ENCODE measurements at regions not wholly inside any gene's neighbourhood (a gene's known extent, or its start where the extent isn't known, plus 50 kb on each side); places are given as distances from the start of the nearest gene placed in this dataset.
A peak's percentile ranks its signal among the peaks of the same experiment; 100 is the strongest.
"Not testable (repeated sequence)": the region's sequence is repeated elsewhere in the genome, so short reads cannot be mapped to it uniquely, and the experiment has no call there.

DNA sequence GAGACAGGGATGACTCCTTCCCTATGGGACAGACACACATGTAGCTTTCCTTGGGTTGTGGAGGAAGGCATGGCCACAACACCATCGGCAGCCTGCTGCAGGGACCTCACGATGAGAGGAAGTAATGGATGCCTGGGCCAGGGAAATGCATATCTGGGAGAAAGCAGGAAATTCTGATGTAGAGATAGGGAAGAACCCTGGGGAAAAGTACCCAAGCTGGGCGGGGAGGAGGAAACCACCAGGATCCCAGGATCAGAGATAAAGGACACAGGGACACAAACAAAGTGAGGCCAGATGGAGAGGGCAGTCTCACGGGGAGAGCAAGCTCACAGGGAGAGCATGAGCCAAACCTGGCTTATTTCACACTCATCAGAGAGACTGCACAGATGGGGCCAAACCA is 294.7 kb upstream of the TEKT4 start:
- not testable (repeated sequence) for DNase-seq

GRCh38 chr2:94577160-94577559 is 294.1 kb upstream of the TEKT4 start:
- not testable (repeated sequence) for DNase-seq

DNA sequence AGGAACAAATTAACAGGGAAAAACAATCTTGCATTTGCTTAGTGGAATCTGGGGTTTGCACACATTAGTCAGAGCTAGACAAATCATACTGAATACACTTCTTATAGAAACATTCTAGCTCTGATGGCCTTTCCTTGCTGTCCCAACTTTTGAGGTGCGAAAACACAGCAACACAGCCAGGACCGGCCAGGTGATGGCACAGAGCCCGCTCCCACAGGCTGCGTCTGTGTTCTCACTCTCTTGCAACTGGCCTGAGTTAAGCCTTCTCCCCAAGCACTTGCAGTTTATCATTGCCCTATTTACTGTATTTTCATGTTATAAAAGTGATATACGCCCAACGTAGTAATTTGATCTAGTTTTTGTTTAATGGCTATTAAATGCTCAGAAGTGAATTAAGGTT is 292.0 kb upstream of the TEKT4 start:
- not testable (repeated sequence) for DNase-seq

GRCh38 chr2:94583081-94583723 is 288.0 kb upstream of the TEKT4 start:
- not testable (repeated sequence) for DNase-seq

- DNase-seq, result not testable (repeated sequence)
Measured at GRCh38 chr2:94584569-94584968, 286.7 kb upstream of the TEKT4 start.

DNA sequence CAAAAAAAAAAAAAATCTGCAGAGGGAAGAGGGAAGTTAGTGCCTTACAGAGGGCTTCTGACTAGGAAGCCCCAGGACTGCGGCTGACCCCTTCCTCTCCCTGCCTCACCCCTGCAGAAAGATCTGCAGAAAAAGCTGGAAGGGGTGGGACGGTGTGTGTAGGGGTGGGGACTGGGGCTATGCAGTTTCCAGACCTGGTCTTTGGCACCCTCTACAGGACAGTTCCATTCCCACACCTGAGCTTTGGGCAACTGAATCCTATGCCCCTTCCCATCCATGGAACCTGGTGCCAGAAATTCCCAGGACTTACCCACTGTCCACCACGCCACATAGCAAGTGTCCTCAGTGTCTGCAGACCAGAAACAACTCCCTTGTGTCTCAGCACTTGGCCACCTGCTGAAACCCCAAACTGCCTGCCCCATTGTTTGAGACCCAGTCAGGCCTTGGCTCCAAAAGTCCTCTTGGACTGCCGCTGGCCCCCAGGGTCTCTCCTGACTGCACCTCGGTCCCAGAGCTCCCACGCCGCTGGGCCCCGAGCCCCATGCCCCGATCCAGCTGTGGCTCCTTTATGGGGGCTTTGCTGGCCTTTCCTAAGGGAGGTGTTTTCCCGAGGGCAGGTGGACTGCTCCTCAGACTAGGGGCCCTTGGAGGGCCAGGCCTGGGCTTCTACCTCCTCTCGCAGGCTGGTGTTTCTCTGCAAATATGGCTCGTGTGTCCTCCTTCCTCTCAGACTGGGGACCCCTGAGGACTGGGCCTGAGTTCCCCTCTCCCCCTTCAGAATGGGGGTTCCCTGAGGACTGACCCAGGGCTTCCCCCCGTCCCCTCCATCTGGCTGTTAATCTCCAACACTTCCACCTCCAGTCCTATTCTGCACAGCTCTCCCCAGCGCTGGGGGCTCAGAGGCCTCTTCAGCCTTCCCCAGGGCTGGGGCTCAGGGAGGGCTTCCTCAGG is 284.9 kb upstream of the TEKT4 start:
- not testable (repeated sequence) for DNase-seq

GRCh38 chr2:94587042-94587441 is 284.2 kb upstream of the TEKT4 start:
- not testable (repeated sequence) for DNase-seq

DNA sequence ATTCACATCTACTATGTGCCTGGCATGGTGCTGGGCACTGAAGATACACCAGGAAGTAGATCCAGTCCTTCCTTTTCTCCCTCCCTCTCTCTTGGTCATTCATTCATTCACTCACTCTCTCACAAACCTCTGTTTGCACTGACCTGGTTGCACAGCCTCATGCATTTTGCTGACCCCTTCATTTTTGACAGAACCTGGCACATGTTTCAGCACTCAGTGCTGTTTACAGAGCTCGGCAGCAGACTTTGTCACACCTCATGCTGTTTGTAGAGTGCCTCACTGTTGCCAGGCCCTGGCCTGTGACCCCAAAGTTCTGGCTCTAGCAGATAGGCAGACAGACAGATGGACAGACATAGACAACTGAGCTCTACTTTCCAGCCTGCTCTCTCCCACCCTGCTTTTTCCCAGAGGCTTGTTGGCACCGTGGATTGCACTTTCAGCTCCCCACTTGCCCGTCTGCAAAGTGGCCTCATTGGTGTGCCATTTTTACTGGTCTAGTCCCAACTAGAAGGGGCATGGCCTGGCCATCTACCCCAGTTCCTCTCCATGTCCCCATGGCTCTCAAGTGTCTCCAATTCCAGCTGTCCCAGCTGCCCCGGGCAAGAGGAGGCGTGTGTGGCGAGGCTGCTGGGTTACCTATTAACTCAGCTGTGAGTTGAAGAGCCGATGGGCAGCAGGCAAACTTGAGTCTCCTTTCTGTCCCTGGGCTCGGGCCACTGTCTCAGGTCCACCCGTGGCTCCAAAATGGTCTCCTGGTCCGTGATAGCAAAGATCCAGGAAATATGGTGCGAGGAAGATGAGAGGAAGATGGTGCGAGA is 277.0 kb upstream of the TEKT4 start:
- not testable (repeated sequence) for DNase-seq

DNA sequence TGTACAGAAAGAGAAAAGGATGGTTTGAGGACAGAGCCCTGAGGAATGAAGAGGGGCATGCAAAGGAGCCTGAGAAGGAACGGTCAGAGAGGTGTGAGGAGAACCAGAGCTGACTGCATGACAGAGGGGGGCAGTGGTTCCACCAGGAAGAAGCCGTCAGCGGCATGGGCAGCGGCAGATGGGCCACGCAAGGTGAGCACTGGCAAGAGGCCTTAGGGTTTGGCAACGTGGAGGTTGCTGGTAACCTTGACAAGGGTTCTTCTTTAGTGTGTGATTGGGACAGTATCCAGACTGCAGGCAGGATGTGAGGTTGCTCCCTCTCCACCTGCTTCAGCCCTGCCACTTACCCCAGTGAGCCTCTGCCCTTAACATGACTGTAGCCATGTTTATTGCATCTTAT is 275.3 kb upstream of the TEKT4 start:
- not testable (repeated sequence) for DNase-seq

GRCh38 chr2:94598075-94598713 is 273.0 kb upstream of the TEKT4 start:
- not testable (repeated sequence) for DNase-seq

DNA sequence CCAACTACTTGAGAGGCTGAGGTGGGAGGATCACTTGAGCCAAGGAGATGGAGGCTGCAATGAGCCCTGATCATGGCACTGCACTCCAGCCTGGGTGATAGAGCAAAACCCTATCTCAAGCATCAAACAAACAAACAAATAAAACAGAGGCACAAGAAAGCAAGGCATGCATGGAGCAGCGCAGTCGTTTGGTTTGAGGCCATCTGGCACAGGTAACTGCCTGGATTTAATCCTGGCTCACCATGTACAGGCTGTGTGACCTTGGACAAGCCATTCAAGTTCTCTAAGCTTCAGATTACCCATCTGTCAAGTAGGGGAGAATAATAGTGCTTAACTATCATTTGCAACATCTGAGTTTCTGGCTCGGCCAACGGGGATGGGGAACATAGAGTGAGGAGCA is 270.3 kb upstream of the TEKT4 start:
- DNase-seq, result not testable (repeated sequence)

GRCh38 chr2:94602466-94602865 is 268.8 kb upstream of the TEKT4 start:
- no peak for DNase-seq

GRCh38 chr2:94622113-94622618 is 249.1 kb upstream of the TEKT4 start:
- peak; percentile 28 for DNase-seq

- not testable (repeated sequence) for DNase-seq
Measured at GRCh38 chr2:94628953-94629352, 242.3 kb upstream of the TEKT4 start.

DNA sequence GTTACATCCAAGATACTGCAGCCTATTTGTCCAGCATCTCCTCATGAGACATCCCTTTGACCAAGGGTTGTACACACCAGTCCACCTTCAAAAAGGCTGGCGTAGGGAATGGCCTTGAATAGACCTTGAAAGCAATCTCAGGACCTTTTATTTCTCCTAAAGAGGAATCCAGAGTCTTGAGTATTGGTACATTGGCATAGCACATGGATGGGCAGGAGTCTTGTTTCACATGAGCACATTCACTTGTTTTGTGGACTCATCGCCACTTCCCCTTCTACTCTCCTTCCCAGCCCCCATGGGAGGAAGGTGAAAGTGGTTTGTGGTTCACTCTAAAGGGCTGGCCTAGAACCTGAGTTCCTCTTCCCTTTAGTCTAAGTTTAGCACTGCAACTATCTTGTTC is 229.8 kb upstream of the TEKT4 start:
- not testable (repeated sequence) for DNase-seq

DNA sequence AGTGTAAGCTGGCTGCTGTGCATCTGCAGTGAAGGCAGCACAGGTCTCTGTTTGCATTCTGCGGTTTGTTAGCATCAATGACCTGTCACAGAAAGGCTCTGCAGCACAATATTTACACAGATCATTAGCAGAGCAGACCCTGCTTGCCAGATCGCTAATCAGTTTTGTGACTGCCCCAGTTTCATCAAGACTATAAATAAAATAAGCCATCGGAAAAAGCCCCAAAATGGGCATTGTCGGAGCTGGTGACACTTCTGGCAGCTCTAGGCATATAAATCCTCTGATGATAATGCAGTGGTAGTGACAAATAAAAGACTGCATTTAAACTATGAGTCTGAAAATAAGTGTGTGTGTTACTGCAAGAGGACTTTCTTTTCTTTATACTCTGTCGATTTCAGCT is 219.1 kb upstream of the TEKT4 start:
- DNase-seq, result peak; percentile 23

DNA sequence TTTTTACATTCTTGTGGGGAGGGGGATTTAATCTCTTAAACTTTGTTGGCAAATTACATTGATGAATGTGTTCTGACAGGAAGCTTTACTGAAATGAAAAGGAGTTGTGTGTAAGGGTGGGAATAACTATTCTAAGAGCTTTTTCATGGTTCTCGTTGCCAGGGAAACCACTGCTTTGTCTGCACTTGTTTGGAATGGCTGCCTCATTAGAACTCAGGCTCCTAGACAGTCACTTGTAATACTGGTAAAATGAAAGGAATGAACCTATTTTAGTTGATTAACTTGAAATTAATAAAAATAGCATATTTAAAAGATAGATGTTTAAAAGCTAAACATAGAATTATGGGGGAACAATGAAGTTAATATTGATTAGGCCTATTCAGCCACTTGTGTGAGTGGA is 201.4 kb upstream of the TEKT4 start:
- peak; percentile 7 for DNase-seq

DNA sequence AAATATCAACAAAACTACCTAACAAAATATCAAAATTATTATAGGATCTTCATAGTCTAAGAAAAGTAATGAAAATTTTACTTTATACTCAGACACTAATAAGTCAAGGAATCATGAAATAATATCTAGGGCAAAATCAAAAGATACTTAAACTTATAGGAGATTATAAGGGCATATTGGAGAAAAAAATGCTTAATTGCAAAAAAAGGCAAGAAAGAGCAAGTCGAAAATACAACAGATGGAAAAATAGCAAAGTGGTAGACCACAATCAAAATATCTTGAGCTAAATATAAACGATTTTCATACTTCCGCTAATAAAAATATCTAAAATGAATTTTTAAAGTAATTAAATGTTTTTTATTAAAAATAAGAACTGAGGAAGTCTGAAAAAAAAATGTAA is 177.0 kb upstream of the TEKT4 start:
- DNase-seq, result not testable (repeated sequence)

DNA sequence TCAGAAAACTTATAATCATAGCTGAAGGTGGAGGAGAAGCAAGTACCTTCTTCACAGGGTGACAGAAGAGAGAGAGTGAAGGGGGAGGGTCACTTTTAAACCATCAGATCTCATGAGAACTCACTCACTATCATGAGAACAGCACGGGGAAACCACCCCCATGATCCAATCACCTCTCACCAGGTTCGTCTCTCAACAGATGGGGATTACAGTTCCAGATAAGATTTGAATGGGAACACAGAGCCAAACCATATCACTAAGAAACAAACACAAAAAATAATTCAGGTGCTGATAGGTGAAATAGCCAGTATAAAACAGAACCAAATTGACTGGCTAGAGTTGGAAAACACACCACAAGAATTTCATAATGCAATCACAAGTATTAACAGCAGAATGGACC is 162.2 kb upstream of the TEKT4 start:
- not testable (repeated sequence) for DNase-seq

DNA sequence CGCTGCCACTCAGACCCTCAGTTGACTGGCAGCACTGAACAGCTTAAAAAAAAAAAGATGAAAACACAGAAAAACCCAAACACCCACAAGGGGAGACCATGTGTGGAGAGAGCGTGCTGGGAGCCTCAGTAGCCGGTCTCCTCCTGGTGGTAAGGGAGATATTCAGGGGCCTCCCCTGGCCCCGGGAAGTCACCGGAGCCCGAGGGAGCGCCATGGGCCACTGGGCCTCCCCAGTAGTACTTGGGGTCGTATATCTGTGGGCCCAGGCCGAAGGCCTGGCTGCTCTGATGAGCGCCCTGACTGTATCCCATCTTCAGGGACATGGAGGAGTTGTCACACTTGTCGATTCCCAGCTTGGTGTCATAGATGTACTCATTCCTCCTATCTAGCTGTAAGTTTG is 145.7 kb upstream of the TEKT4 start:
- DNase-seq, result no peak

DNA sequence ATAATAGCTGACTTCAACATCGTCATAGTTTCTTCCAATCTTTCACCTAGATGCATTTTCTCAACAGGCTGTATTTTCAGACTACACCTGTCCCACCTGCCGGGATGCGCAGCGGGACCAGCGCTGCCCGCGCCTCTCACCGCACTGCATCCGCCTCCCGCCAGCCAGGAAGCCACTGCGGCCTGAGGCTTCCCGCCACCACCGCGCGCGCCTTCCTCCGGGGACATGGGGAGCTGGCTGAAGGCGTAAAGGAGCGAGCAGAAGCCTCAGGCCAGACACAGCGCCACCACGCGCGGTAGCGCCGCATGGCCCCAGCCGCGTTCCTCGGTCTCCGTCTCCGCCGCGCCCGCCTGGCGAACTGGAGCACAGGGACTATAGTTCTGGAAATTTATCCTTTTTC is 135.7 kb upstream of the TEKT4 start:
- DNase-seq, result peak; percentile 61

- not testable (repeated sequence) for DNase-seq
Measured at GRCh38 chr2:94737145-94737544, 134.1 kb upstream of the TEKT4 start.

Measured in retina (tissue), 1 donor.